ENCODE measurements at regions not wholly inside any gene's neighbourhood (a gene's known extent, or its start where the extent isn't known, plus 50 kb on each side); places are given as distances from the start of the nearest gene placed in this dataset.

GRCh38 chr2:181805228-181806038, 86.1 kb upstream of the ITPRID2 start:
- no peak overlapping the region for H3K4me3 ChIP-seq (ENCODE audit: control insufficient read depth, low read depth, low read length)
- DNase-seq (ENCODE audit: low read depth): peak; percentile 86
- no peak for TF ChIP-seq CTCF (conservative IDR thresholded peaks at IDR 0.05; ENCODE audit: control insufficient read depth, insufficient read depth, low read depth, low read length)

- DNase-seq (ENCODE audit: low read depth): no peak
- no peak for TF ChIP-seq CTCF (conservative IDR thresholded peaks at IDR 0.05; ENCODE audit: control insufficient read depth, insufficient read depth, low read depth, low read length)
Observed at GRCh38 chr2:181806039-181806392, 85.5 kb upstream of the ITPRID2 start.

GRCh38 chr2:181807526-181807925, 84.0 kb upstream of the ITPRID2 start:
- no peak for TF ChIP-seq CTCF (conservative IDR thresholded peaks at IDR 0.05; ENCODE audit: control insufficient read depth, insufficient read depth, low read depth, low read length)
- peak; percentile 27 for DNase-seq (ENCODE audit: low read depth)
- no peak overlapping the region for H3K4me3 ChIP-seq (ENCODE audit: control insufficient read depth, low read depth, low read length)

More at GRCh38 chr2:181806039-181806392, 85.5 kb upstream of the ITPRID2 start:
- H3K4me3 ChIP-seq (ENCODE audit: control insufficient read depth, low read depth, low read length): no peak overlapping the region

- peak; percentile 95 for DNase-seq (ENCODE audit: low read depth)
- H3K4me3 ChIP-seq (ENCODE audit: control insufficient read depth, low read depth, low read length): no peak overlapping the region
- no peak for TF ChIP-seq CTCF (conservative IDR thresholded peaks at IDR 0.05; ENCODE audit: control insufficient read depth, insufficient read depth, low read depth, low read length)
Observed at GRCh38 chr2:181810823-181811695, 80.5 kb upstream of the ITPRID2 start.

GRCh38 chr2:181812106-181812743, 79.3 kb upstream of the ITPRID2 start:
- no peak overlapping the region for H3K4me3 ChIP-seq (ENCODE audit: control insufficient read depth, low read depth, low read length)
- peak; percentile 13 for DNase-seq (ENCODE audit: low read depth)
- TF ChIP-seq CTCF (conservative IDR thresholded peaks at IDR 0.05; ENCODE audit: control insufficient read depth, insufficient read depth, low read depth, low read length): no peak

GRCh38 chr2:181814057-181814491, 77.5 kb upstream of the ITPRID2 start:
- DNase-seq (ENCODE audit: low read depth): peak; percentile 52
- H3K4me3 ChIP-seq (ENCODE audit: control insufficient read depth, low read depth, low read length): no peak overlapping the region
- TF ChIP-seq CTCF (conservative IDR thresholded peaks at IDR 0.05; ENCODE audit: control insufficient read depth, insufficient read depth, low read depth, low read length): no peak
